ENCODE measurements at regions not wholly inside any gene's neighbourhood (a gene's known extent, or its start where the extent isn't known, plus 50 kb on each side); places are given as distances from the start of the nearest gene placed in this dataset.

DNA sequence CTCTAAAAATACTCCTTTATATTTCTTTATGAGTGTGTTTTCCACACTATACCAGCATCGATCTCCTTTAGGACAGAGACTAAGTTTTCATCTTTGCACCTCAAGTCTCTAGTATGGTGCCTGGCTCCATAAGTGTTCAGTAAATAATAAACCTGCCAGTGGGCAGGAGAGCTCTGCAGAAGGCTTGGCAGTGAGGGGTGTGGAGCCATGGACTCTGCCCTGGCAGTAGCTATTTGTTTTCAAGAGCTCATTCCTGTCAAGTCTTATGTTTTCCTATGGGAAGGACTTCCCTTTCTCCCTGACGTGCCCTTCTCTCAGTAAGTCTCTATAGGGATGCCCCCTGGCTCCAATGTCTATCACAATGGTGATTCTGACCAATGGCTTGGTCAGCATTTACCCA lies 252.2 kb downstream of the PIK3R1 start:
- DNase-seq = no peak
- intact Hi-C loops (cut with DNase I) = no loop called here

DNA sequence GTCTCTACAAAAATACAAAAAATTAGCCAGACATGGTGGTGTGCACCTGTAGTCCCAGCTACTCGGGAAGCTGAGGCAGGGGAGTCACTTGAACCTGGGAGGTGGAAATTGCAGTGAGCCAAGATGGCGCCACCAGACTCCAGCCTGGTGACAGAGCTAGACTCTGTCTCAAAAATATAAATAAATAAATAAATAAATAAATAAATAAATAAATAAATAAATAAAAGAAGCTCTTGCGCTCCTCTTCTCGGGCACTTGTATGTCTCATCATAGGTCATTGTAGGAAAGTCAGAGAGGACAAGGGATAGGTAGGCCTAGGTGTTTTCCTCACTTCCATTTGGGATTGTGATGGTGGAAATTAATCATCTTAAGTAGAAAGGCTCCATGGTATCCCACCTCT lies 252.8 kb downstream of the PIK3R1 start:
- no peak for DNase-seq
- intact Hi-C loops (cut with DNase I) = no loop called here

DNA sequence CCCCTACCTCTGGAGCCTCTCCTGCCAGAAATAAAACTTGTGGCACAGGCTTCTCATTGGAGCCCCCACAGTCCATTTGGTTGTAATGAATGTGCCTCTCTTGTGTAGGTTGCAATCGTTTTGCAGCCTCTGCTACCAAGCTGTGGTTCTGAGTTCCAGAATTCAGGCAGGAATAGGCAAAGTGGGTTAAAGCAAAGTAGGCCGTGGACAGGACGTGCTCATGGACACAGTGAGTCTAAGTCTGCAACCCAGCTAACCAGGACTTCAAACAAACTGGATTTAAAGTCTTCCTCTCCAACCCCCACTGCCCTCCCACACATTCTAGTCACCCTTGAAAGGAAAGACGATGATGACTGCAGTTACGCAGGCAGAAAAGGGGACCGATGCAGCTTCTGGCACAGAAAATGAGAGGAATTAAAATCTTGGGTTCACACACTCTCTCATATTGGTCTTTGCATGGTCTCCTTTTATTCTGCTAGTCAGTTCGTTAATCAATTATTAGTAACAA lies 260.0 kb downstream of the PIK3R1 start:
- DNase-seq = peak in 4 of 10 donors; percentile 13 to 54 (median 30)
- intact Hi-C loops (cut with DNase I) = no loop called here

DNA sequence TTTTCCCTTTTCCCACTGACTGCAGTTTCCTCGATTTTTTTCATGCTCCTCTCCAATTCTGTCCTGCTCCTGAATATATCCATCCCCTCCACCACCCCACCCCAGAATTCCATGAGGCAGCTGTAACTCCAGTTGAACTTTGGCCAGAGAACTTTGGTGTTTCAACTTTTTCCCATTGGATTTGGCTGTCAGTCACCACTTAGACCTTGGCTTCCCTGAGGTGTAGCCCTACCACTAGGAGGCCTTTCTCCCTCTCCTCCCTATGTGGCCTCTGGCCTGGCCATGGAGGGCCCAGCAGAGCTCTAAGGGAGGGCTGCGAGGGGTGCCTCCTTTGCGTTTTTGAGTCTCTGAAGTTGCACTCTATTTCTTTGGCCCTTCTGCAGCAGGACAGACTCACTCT lies 261.3 kb downstream of the PIK3R1 start:
- no peak for DNase-seq
- intact Hi-C loops (cut with DNase I) = no loop called here

DNA sequence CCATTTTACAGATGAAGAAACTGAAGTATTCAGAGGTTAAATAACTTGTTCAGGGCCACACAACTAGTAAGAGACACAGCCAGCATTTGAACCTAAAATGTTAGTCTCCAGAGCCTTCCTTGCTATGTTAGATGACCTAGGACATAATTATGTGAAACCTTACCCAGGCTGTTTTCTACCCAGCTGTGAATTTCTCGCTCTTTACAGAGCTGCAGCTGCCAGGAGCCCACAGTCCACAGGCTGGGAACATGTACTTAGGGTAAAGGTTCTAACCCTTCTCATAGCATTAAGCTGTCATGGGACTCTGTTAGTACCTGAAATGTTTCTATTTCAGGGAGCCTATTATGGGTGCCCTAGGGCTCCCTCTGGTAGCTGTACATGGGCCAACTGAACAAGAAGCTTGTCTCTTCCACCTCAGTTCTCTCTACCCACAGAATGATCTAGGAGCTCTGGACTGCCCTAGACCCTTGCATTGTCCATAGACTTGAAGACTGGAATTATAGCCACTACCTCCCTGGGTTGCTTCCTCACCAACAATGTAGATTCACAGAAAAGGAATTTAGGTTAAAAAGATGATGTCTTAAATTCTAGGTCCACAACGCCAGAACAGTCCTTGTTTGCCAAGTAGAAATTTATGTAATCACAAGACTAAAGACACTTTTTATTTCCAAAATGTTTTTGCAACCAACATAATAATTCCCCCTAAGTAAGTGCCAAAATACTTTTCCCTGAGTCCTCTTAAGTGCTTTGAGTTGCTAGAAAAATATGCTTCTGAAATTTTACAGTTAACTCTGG lies 262.9 kb downstream of the PIK3R1 start:
- no peak for DNase-seq
- intact Hi-C loops (cut with DNase I) = no loop called here

DNA sequence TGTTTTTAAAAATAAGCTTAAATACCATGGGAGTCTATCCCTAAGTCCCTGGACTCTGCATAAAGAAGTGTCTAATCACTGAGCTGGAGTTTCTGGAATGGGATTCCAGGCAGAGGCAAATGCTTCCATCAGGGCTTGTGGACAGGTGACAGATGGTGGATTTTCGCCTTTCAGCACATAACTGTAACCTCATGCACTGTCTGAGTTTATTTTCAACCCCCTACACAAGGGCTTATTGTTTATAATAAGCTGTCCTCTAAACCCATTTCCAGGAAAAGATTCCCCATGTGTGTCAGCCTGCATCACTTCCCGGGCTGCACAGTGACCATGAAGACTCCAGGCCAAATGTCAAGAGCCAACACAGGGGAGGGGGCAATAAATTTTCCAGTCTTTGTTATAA lies 264.0 kb downstream of the PIK3R1 start:
- no peak for DNase-seq
- intact Hi-C loops (cut with DNase I) = no loop called here

DNA sequence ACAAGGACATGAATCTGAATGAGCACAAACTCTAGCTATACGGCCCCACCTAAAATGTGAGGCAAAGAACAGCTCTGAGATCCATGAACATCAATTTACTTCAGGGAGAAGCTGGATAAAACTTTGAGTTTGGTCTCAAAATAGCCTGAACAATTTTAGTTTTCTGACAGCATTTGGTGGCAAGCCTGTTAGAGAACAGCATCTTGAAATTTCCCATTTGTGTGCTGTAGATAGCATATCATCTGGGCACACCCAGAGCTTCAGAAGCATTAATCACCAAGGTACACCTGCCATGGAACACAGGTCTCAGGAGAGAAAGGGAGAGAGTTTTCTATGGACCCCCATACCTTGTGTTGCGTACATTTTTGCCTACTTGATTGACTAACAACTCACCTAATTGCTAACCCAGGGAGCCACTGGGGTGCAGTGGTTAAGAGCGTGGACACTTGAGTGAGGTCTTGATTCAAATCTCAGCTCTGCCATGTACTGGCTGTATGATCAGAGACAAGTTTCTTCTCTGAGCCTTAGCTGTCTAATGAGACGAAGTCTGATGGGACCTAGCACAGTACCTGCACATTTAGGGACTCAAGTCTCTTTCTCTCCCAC lies 264.9 kb downstream of the PIK3R1 start:
- no peak for DNase-seq
- intact Hi-C loops (cut with DNase I) = no loop called here

DNA sequence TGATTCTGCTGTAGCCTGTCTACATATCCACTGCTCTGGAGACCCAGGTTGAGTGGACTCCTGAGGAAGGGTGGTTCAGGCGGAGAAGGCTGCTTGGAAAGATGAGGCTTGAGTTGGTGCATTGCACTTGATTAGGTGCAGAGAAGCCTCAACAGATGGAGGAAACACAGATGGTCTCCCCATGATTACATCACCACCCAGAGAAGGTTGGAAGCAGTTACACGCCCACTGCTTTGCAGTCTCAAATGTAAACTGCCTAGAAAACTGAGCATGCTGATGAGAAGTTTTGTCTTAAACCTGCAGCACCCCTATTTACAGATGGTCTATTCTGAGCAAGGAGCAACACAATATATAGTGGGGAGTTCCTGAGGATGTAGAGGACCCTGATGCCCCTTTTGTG lies 266.6 kb downstream of the PIK3R1 start:
- peak in 4 of 10 donors; percentile 14 to 78 (median 32) for DNase-seq
- intact Hi-C loops (cut with DNase I) = no loop called here

DNA sequence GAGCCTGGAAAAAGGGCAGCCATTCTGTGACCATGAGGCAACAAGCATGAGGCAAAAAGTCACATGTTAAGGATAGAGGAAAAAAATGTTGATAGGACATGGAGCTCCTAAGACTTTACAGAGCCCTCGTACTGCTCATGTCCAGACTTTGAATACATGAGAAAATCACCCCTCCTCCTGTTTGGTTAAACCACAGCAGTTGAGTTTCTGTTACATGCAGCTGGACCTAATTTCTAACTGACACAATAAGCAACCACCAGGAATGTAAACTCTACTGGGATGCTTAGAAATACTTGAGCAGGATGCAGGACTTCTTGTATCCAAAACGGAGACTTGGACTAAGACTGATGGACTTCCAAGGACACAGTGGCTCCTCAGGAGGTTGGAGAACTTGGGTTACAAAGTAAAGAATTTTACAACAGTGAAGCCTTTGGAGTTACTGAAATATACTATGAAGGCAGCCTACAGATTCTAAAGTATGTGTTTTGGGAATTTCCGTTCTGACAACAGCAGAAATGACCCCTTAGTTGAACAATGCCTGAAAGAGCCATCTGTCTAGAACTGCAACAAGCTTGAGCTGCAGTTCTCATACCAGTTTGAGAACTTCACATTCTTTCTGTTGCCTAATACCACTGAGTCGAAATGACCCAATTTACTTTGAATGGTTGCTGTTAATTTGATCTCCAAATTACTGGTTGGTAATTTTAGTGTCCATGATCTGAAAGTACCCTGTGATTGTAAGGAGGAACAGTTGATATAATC lies 268.9 kb downstream of the PIK3R1 start:
- intact Hi-C loops (cut with DNase I) = no loop called here
- DNase-seq = no peak

DNA sequence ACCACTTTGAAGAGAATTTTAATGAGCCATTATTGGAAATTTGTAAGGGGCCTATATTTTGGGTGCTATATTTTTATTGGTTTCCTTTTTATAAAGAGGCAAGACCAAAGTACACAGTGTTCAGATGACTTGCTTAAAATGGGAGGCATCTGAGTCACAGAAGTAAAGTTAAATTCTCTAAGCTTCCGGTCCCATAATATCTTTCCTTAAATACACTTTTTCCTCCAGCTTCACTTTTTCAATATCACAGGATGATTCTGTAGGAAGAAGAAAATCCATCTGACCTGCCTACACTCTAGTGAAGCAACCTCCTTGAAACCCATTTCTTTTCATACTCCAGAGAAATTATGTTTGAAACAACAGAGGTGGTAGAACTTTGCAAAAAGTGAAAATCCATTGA lies 274.0 kb downstream of the PIK3R1 start:
- no peak for DNase-seq
- intact Hi-C loops (cut with DNase I) = no loop called here

DNA sequence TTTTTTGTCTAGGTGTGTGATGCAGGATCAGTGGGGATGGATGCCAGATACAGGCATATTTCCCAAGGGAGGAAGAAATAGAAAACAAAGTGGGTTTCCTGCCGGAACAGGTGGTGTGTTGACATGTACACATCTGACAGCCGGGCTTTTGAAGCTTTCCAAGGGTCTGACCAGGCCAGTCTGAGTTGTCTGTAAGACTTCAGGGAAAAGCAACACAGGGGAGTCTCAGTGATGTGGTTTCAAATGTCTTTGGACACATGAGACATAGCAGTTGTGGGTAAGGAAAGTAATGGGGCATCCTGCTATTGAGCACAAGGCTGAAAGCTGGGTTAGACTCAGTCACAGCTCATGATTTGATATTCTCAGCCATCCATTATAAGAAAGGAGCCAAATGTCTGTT lies 274.9 kb downstream of the PIK3R1 start:
- intact Hi-C loops (cut with DNase I) = no loop called here
- no peak for DNase-seq

DNA sequence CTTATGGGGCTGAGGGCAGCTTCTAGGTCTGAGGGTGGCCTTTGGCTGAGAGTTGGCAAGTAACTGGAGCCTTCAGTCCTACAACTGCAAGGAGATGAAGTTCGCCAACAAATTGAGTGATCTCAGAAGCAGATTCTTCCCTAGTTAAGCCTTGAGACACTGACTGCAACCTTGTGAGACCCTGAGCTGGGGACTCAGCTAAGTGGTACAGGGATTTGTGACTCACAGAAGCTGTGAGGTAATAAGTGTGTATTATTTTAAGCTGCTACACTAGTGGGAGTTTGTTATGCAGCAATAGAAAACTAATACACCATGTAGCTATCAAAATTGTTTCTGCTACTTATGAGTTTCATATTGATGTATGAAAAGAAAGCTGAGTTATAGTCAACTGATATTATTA lies 279.2 kb downstream of the PIK3R1 start:
- no peak for DNase-seq
- intact Hi-C loops (cut with DNase I) = no loop called here

DNA sequence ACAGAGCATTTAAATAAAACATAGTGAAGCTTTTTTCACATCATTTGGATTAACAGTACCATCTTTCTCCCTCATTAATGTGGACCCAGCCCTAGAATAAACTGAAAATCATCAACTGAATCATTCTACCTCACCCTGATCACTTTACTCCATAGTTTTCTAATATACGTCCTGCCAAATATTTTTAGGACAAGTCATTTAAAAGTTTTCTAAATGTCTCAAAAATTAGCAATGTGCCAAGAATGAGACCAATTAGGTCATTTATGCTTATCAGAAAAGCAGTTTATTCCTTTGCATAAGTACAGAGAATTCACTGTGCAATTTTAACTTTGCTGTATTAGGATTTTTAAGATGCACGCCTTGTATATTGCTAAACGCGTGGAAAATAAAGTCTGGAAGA lies 284.4 kb downstream of the PIK3R1 start:
- no peak for DNase-seq
- intact Hi-C loops (cut with DNase I) = no loop called here

DNA sequence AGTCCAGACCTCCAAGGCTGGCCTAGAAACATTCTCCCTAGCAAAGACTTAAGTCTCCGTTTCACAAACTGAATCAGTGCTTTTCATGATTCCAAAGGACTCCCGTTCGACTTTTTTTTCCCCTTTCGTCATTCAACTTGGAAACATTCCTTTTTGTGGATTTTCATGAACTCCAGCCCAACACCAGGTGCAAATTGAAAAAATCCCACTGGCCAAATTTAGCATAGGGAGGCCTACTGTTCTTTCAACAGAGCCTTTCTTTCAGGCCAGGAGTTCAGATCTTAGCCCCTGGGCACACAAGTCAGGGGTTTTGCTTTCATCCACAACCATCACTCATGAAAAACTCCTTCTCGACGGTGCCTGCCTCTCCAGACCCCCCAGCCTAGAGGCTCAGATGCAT lies 285.3 kb downstream of the PIK3R1 start:
- intact Hi-C loops (cut with DNase I) = no loop called here
- DNase-seq = no peak

DNA sequence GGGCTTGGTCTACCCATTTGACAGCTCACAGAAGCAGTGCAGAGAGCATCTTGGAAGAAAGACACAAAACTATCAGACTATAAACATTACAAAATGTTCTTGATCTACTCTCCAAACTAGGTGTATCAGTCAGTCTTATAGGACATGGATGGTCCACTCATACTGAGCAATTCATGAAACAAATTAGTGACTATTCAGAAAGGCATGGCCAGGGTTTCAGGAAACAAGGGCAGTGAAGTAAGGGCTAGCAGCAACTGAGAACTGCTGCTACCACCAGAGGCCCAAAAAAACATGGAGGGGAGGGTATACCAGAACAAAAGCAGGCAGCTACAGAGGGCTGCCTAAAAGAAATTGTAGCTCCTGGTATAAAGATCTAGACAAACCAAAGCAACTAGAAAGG lies 287.0 kb downstream of the PIK3R1 start:
- DNase-seq = no peak
- intact Hi-C loops (cut with DNase I) = no loop called here

DNA sequence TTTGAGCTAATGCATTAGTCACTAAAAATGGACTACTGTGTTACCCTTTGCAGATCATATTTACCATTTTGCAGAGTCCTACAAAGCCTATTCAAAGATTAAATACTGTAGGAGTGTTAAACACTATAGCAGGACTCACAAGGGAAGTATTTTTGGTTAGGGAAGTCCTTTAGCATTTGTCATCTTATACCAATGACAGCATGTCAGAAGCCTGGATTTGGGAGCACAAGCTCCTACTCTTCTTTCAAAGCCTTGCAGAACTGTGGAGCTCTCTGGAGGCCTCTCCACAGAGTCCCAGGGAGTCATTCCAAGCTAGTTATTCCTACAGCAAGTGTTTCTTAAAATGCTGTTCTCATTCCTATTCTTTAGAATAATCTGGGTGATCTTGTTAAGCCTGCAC lies 288.8 kb downstream of the PIK3R1 start:
- intact Hi-C loops (cut with DNase I) = no loop called here
- no peak for DNase-seq

DNA sequence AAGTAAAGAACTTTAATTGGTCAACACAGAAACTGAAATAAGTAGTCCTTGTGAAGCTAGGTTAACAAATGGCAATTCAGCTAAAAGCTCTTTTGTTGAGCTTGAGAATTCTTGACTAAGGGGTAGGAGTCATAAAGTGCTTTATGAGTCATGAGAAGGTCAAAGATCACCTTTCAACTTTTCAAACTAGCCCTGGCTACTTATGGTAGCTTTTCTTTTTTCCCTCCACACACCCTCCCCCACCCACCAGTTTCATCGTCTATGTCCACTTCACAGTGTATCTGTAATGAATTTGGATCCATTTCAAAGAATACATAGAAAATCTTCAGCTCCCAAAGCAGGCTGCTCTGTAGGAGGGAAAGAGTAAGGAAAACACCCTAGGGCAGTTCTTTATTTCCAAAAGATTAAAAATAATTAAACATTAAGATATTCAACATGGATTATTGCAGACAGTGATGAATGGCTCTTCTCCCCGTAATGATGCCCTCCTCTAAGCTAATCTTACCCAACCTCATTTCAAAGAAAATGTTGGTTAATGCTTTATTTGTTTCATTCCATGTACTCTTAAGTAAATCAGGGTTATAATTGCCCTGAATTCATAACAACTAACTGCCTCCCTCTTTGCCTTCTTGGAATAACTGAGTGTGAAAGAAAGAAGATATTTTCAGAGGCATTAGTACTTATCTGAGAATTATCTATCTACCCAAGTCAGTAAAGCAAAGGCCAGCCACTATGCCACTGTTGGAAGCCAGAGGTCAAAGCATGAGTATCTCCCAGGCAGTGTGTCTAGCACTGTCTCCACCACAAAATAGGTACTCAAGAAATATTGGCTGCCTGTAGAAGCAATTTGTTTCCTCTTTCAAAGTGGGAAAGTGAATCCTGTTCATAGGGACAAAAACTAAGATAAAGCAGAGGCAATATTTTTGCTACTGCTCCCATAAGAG lies 290.6 kb downstream of the PIK3R1 start:
- intact Hi-C loops (cut with DNase I) = no loop called here
- DNase-seq = no peak

DNA sequence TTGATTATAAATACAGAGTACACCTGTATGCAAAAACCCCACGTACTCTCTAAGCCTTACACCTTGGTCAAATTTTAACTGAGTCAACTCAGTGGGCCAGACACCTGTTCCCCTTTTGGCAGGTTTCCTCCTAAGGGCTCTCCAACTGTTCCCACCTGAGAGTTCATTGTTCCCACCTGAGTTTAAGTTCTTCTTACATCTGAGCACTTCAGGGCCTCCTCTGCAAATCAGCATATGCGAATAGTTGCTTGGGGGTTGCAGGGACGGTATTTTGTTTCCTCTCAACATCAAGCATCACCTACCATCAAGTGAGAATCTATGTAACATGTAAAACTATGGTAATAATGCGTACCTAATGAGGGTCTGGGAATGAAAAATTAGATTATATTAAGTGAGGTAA lies 300.0 kb downstream of the PIK3R1 start:
- no peak for DNase-seq

DNA sequence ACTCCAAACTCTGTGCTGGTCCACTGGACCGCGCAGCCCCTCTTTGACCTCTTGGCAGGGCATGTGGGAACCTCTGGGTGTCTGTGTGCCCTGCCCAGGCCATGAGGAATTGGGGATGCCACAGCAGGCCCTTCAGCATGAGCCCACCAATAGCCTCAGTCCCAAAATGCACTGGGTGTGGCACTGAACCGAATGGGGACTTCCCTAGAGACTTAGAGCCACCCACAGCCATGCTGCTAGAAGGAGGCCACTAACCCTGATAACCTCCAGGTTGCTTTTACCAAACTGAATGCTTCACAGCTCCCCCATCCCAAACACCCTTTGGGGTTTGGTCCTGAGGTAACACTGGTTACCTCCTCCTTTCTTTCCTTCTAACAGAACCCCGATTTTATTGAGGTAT lies 302.7 kb downstream of the PIK3R1 start:
- DNase-seq = no peak
- intact Hi-C loops (cut with DNase I) = no loop called here

More for the DNA sequence above, 300.0 kb downstream of the PIK3R1 start:
- intact Hi-C loops (cut with DNase I) = no loop called here

DNA sequence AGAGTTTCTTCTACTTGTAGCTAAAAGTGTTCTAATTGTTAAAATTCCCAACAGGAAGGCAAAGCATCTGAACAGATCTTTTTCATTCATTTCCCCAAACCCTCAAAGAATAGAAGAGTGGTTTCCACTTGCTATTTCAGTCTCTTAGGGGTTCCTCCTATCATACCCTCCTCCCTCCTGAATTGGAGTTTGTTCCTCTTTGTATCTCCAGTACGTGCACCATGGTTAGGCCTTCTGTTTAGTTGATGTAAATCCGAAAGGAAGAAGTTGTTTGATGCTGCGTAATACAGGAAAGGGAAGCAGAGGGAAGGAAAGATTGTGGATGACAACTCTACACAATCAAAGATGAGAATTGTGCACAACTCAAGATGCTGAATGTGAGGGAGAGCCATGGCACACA lies 303.6 kb downstream of the PIK3R1 start:
- DNase-seq = no peak
- intact Hi-C loops (cut with DNase I) = no loop called here
